IMR-90 (cell line): ENCODE measurements at regions not wholly inside any gene's neighbourhood (a gene's known extent, or its start where the extent isn't known, plus 50 kb on each side); places are given as distances from the start of the nearest gene placed in this dataset.

Source experiments
- CEBPB ChIP-seq: IDR thresholded peaks from 2 replicates; pipeline ENCODE4 v1.6.1; 2012; ENCODE audit warnings: low read depth, low read length, improper control_type of control experiment
- MAZ ChIP-seq: IDR thresholded peaks from 2 replicates; pipeline ENCODE4 v1.6.1; 2012; ENCODE audit warnings: low read depth, mild to moderate bottlenecking, low read length, improper control_type of control experiment, moderate library complexity, borderline replicate concordance
- MXI1 ChIP-seq: IDR thresholded peaks from 2 replicates; pipeline ENCODE4 v1.6.1; 2012; ENCODE audit warnings: low read depth, mild to moderate bottlenecking, low read length, moderate library complexity, borderline replicate concordance
- POLR2A ChIP-seq: IDR thresholded peaks from 2 replicates; pipeline ENCODE4 v1.6.1; 2012; ENCODE audit warnings: mild to moderate bottlenecking, low read depth, low read length
- RAD21 ChIP-seq: IDR thresholded peaks from 2 replicates; pipeline ENCODE4 v1.6.1; 2012; ENCODE audit warnings: low read length, improper control_type of control experiment
- RCOR1 ChIP-seq: IDR thresholded peaks from 2 replicates; pipeline ENCODE4 v1.6.1; 2012; ENCODE audit warnings: mild to moderate bottlenecking, low read length, improper control_type of control experiment; ENCODE audit not compliant: insufficient replicate concordance
- RFX5 ChIP-seq: IDR thresholded peaks from 2 replicates; pipeline ENCODE4 v1.8.0; 2012; ENCODE audit warnings: low read depth, mild to moderate bottlenecking, low read length, moderate library complexity
- TF ChIP-seq, protein P1 (sequence below): conservative IDR thresholded peaks from 2 replicates; pipeline ENCODE4 v1.5.1; 2012; ENCODE audit warnings: mild to moderate bottlenecking, low read depth, low read length, improper control_type of control experiment
- TF ChIP-seq, protein P2 (sequence below): fragments of 150-350 bp; IDR thresholded peaks from 2 replicates; pipeline ENCODE4 v1.6.1; 2017; ENCODE audit warnings: mild to moderate bottlenecking, antibody characterized with exemption, low read length, low read depth
- TF ChIP-seq, protein P3 (sequence below): fragments of 150-350 bp; IDR thresholded peaks from 2 replicates; pipeline ENCODE4 v1.6.1; 2016; ENCODE audit warnings: low read depth, mild to moderate bottlenecking, low read length, moderate library complexity, borderline replicate concordance

DNA sequence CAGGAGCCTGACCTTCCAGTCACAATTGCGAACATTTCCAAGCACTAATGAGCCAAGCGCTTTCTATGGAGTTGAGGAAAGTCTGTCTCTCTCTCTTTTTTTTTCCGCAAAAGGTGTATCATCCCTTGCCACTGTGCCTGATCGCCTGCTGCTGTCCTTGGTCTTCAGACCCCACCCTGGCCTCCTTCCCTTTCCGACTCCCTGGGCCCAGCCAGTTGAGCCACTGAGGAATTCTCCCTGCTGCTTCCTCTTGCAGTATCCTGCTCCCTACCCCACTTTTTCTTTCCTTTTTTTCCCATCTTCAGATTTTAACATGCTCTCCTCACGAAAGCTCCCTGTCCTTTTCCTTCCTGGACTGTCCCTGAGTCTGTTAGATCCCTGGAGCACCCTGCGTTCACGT lies 396.5 kb upstream of the C2CD4B start:
- TF ChIP-seq, protein P1, sequence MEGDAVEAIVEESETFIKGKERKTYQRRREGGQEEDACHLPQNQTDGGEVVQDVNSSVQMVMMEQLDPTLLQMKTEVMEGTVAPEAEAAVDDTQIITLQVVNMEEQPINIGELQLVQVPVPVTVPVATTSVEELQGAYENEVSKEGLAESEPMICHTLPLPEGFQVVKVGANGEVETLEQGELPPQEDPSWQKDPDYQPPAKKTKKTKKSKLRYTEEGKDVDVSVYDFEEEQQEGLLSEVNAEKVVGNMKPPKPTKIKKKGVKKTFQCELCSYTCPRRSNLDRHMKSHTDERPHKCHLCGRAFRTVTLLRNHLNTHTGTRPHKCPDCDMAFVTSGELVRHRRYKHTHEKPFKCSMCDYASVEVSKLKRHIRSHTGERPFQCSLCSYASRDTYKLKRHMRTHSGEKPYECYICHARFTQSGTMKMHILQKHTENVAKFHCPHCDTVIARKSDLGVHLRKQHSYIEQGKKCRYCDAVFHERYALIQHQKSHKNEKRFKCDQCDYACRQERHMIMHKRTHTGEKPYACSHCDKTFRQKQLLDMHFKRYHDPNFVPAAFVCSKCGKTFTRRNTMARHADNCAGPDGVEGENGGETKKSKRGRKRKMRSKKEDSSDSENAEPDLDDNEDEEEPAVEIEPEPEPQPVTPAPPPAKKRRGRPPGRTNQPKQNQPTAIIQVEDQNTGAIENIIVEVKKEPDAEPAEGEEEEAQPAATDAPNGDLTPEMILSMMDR, result no peak
- no peak for TF ChIP-seq RCOR1
- TF ChIP-seq POLR2A, result no peak
- TF ChIP-seq RFX5, result no peak
- TF ChIP-seq RAD21, result no peak
- TF ChIP-seq, protein P2, sequence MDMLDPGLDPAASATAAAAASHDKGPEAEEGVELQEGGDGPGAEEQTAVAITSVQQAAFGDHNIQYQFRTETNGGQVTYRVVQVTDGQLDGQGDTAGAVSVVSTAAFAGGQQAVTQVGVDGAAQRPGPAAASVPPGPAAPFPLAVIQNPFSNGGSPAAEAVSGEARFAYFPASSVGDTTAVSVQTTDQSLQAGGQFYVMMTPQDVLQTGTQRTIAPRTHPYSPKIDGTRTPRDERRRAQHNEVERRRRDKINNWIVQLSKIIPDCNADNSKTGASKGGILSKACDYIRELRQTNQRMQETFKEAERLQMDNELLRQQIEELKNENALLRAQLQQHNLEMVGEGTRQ, result no peak
- TF ChIP-seq MAZ, result no peak
- TF ChIP-seq CEBPB, result no peak
- TF ChIP-seq MXI1, result no peak
- TF ChIP-seq, protein P3, sequence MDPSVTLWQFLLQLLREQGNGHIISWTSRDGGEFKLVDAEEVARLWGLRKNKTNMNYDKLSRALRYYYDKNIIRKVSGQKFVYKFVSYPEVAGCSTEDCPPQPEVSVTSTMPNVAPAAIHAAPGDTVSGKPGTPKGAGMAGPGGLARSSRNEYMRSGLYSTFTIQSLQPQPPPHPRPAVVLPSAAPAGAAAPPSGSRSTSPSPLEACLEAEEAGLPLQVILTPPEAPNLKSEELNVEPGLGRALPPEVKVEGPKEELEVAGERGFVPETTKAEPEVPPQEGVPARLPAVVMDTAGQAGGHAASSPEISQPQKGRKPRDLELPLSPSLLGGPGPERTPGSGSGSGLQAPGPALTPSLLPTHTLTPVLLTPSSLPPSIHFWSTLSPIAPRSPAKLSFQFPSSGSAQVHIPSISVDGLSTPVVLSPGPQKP, result no peak
